H7 (cell line): ENCODE measurements at regions not wholly inside any gene's neighbourhood (a gene's known extent, or its start where the extent isn't known, plus 50 kb on each side); places are given as distances from the start of the nearest gene placed in this dataset.

Source experiments
- DNase-seq: peaks from one replicate; pipeline ENCODE4 v3.0.0; 2012
- H3K27me3 ChIP-seq: 2 replicates; pipeline ENCODE4 v1.6.0; 2011; ENCODE audit warnings: mild to moderate bottlenecking, low read length; ENCODE audit not compliant: control insufficient read depth, insufficient read depth
- H3K36me3 ChIP-seq: replicated peaks from 2 replicates; pipeline ENCODE4 v1.5.1; 2011; ENCODE audit warnings: low read length; ENCODE audit not compliant: control insufficient read depth, insufficient read depth
- H3K4me3 ChIP-seq: 2 replicates; pipeline ENCODE4 v1.5.1; 2011; ENCODE audit warnings: low read depth, mild to moderate bottlenecking, control low read depth, low read length, moderate library complexity; ENCODE audit not compliant: insufficient read depth

DNA sequence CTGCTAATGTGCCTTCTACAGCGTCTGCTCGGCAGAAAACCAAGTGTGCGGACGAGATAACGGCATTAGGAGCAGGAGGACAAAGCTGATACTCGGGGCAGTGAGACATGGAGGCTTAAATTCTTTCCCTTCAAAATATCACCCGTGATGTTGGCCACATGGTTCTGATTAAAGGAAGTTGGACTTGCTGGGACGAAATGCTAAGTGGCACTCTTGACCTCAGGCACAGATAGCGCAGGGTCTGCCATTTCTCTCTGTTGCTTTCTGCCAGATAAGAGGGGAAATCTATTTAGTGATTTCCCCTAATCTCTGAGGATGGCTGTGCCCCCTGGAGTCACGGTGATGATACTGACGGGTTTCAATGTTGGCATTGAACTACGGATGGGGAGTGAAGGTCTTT lies 509.6 kb upstream of the EEF2KMT start:
- Histone ChIP-seq H3K36me3 (no peaks in the 10 kb centered on the region), H3K4me3 (no peak overlapping the region), H3K27me3 (no peaks in the 10 kb centered on the region)

DNA sequence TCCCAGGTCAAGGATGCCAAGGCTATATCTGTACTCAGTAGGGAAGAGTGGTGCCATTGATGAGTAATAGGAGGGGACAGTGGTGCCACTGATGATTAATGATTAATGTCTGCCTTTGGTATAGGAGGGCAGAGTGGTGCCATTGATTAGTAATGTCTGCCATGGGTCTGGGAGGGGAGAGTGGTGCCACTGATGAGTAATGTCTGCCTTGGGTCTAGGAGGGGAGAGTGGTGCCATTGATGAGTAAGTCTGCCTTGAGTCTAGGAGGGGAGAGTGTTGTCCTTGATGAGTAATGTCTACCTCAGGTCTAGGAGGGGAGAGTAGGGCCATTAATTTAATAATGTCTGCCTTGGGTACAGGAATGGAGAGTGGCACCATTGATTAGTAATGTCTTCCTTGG lies 507.8 kb upstream of the EEF2KMT start:
- Histone ChIP-seq H3K36me3 (no peaks in the 10 kb centered on the region), H3K4me3 (no peak overlapping the region), H3K27me3 (no peaks in the 10 kb centered on the region)
- no peak for DNase-seq

More for the DNA sequence above, 509.6 kb upstream of the EEF2KMT start:
- no peak for DNase-seq

DNA sequence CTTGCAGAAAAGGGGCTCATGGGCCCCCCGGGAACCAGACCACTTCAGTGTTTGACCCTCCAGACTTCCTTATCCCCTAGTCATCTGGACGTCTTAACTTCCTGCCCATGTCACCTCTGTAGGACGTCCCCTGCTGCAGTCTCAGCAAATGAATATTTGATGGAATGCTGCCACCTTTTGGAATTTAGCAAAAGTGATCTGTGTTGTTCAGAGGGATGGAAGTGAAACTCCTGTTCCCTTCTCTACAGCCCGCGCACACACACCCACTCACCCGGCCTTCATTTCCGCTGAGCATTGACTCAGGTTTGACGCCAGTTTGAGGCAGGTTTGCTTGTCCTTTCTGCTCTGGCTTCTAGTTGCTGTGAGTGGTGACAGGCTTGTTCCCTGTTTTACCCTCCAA lies 507.2 kb upstream of the EEF2KMT start:
- DNase-seq: peak; percentile 51

DNA sequence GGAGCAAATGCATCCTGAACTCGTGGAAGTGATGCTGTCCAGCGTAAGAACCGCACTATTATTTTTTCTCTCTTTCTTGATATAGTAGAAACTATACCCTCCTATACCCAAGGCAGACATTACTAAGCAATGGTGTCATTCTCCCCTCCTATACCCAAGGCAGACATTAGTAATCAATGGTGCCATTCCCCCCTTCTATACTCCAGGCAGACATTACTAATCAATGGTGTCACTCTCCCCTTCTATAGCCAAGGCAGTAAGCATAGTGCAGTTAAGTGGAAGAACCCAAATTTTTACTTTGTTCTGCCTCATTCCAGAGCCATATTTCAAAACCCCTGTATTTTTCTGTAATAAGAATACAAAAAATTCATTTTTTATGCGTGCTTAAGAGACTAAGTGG lies 506.2 kb upstream of the EEF2KMT start:
- H3K27me3 ChIP-seq: no peaks in the 10 kb centered on the region
- DNase-seq: no peak
- no peak overlapping the region for H3K4me3 ChIP-seq

More for the DNA sequence above, 507.2 kb upstream of the EEF2KMT start:
- Histone ChIP-seq H3K4me3 (no peak overlapping the region), H3K36me3 (no peaks in the 10 kb centered on the region), H3K27me3 (no peaks in the 10 kb centered on the region)

DNA sequence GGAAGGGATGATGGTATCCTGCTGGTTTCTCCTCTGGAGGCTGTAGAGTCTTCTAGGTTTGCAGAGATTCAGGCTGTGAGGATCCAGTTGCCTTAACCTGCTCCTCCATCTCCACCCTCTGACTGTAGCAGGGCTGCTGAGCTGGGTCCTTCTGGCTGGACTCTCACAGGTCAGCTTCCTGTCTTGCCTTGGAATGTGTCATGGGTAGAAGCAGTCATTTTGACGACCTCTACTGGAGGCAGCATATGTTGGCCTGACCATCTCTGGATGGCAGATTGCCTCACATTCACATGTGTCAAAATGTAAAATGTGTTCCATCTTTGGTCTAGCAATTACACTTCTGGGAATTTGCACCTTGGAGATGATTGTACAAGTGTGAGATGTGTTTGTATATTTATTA lies 504.4 kb upstream of the EEF2KMT start:
- Histone ChIP-seq H3K4me3 (no peak overlapping the region), H3K36me3 (no peaks in the 10 kb centered on the region), H3K27me3 (no peaks in the 10 kb centered on the region)
- DNase-seq: no peak

More for the DNA sequence above, 506.2 kb upstream of the EEF2KMT start:
- no peaks in the 10 kb centered on the region for H3K36me3 ChIP-seq

DNA sequence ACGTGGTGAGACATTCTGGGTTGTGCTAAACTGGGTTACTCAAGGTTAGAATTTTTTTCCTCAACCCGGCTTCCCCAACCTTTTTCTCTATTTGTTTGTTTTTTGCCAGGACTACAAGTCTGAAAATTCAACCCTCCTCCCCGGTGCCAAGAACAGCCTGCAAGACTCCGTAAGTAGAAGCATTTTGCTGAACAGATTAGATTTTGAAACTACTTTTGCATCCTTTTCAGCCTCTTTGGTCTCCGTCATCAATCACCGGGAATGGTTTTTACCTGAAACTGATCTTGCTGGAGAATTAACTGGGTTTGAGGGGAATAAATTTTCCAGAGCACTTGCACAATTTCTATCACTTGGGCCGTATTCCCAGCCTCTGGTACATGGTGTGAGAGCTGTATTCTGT lies 501.2 kb upstream of the EEF2KMT start:
- H3K4me3 ChIP-seq: no peak overlapping the region
- H3K36me3 ChIP-seq: no peaks in the 10 kb centered on the region
- no peak for DNase-seq
- no peaks in the 10 kb centered on the region for H3K27me3 ChIP-seq

DNA sequence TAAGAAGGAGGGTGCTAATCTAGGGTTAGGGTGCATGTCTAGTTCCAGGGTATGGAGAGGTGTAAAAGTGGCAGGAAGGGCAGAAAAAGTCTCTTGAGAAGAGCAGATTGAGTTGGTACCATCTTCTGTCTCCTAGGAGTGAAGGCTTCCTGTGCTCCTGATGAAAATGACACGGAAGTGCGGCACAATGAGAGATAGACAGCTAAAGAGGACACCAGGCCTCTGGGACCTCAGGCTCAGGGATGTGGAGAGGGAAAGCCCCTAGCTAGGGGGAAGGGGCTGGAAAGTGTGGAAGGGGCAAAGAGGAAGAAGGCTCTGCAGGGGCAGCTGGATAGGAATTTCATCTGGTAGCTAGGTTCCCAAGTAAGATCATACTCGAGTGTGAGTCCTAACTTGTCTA lies 498.3 kb upstream of the EEF2KMT start:
- no peak for DNase-seq
- H3K4me3 ChIP-seq: no peak overlapping the region
- H3K36me3 ChIP-seq: no peaks in the 10 kb centered on the region
- H3K27me3 ChIP-seq: no peaks in the 10 kb centered on the region

DNA sequence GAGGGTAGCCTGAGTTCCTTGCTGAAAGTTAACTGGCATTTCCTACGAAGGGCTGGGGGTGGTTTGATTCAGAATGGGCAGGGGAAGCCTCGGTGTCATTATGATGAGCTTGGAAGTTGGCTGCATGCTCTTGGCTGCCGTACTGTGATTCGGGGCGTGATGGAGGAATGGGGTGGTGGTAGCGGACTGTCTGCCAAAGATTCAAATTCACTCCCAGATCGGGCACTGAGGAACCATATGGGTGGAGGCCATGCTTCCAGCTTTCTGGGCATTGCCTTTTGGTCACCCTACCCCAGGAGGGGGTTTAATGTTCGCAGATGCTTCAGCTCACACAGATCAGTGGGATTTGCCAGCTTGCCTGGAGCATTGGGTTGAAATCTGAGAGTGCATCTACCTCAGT lies 492.8 kb upstream of the EEF2KMT start:
- H3K27me3 ChIP-seq: no peaks in the 10 kb centered on the region
- no peaks in the 10 kb centered on the region for H3K36me3 ChIP-seq
- no peak overlapping the region for H3K4me3 ChIP-seq
- DNase-seq: no peak

DNA sequence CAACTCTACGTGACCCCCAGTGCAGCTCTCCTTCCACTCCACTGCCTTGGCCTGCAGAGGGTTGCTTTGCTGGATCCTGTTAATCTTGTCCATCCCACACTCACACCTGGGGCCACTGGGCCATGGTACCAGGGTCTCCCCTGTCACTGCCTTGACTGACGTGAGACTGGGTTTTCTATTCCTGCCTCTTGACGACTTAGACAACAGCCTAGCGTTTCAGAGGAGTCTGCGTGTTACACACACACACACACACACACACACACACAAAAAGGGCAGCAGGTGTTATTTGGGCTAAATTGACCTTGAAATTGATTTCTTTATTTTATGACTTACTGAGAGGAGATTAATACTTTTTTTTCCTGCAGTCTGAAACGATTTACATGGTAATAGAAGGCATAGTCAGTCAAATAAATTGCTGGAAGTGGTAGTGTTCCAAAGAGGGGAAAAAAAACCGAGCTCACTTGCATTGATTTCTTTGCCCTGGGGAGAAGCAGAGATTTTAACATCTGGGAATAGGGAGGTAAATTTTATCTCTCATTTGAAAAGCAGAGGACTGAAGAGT lies 492.3 kb upstream of the EEF2KMT start:
- DNase-seq: no peak
- no peak overlapping the region for H3K4me3 ChIP-seq
- H3K36me3 ChIP-seq: no peaks in the 10 kb centered on the region
- no peaks in the 10 kb centered on the region for H3K27me3 ChIP-seq

DNA sequence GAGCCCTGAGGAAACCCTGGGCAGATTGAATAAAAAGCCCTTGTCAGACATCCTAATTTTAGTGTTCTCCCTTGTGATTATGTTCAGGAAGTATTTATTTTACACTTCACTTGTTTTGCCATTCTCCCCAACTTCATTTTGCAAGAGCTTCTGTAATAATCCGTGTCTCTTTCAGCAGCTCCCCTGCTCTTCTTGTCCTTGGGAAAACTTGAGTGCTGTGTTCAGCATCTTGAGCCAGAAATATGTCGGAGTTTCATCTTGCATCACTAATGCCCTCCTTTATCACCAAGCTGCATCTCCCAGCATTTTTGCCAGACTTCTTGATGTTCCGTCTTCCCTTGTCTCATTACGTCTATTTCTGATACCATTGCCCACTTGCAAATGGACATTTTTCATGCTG lies 486.5 kb upstream of the EEF2KMT start:
- no peak for DNase-seq
- Histone ChIP-seq H3K27me3 (no peaks in the 10 kb centered on the region), H3K36me3 (no peaks in the 10 kb centered on the region), H3K4me3 (no peak overlapping the region)

DNA sequence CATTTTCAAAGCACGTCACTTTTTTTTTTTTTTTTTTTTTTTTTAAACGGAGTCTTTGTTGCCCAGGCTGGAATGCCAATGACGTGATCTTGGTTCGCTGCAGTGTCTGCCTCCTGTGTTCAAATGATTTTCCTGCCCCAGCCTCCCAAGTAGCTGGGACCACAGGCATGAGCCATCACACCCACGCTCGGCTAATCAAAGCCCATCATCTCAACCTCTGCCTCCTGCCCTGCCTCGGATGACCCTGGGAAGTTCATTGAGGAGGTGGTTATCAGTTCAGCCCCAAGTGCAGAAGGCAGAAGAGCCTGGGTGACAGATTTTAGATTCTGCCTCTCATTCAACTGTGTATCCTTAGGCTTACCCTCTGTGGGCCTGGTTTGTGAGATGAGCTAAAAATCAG lies 484.9 kb upstream of the EEF2KMT start:
- Histone ChIP-seq H3K27me3 (no peaks in the 10 kb centered on the region), H3K4me3 (no peak overlapping the region), H3K36me3 (no peaks in the 10 kb centered on the region)
- no peak for DNase-seq

DNA sequence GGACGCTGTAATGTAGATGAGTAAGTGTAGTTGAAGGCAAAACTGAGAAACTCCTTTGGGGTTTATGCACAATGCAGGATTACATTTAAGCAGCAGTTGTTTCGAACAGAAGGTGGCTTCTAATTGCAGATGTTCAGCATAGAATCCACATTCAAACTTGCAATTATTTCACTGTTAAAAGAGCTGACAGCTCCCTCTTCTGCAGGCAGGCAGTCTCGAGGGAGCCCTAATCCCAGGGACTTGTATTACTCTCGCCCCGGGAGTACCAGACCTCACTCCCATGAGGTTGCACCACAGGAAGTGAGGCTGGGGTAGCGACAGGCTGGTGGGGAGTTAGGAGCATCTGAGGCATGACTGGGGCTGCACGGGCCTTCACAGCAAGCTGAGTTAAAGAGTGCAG lies 484.3 kb upstream of the EEF2KMT start:
- Histone ChIP-seq H3K36me3 (no peaks in the 10 kb centered on the region), H3K27me3 (no peaks in the 10 kb centered on the region)
- peak; percentile 26 for DNase-seq

DNA sequence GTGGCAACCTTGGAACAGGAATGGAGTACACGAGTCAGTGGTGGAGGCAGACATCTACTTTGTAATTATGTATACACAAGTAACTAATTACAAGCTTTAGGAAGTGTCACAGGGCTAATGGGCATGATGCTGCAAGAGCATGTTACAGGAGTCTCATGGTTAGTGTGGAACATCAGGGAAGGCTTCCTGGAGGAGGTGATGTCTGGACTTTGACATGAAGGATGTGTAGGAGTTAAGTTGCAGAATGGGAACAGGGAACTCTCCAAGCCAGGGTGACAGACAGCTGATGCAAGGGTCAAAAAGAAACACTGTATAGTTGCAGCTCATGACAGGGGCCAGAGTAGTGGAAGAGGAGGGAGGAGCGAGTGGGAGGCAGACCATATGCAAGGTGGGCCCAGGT lies 483.8 kb upstream of the EEF2KMT start:
- Histone ChIP-seq H3K27me3 (no peaks in the 10 kb centered on the region), H3K36me3 (no peaks in the 10 kb centered on the region), H3K4me3 (no peak overlapping the region)
- DNase-seq: no peak

More for the DNA sequence above, 484.3 kb upstream of the EEF2KMT start:
- no peak overlapping the region for H3K4me3 ChIP-seq

DNA sequence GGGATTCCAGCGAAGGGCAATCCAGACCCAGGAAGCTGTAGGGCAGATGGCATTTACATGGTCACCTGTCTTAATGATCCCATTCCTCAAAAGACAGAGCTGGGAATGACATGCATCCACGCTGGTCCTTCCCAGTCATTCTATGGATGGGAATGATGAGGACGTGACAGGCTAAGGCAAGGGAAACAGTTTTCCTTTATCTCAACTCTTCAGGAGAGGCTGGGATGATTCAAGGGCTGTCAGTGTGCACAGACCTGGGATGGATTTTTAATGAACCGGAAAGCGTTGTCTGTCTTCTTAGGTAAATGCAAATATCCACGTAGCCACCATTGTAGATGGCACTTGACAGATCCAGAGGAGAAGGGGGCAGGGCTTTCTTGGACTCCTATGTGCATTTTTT lies 483.2 kb upstream of the EEF2KMT start:
- H3K4me3 ChIP-seq: no peak overlapping the region
- no peaks in the 10 kb centered on the region for H3K27me3 ChIP-seq
- no peaks in the 10 kb centered on the region for H3K36me3 ChIP-seq
- no peak for DNase-seq

DNA sequence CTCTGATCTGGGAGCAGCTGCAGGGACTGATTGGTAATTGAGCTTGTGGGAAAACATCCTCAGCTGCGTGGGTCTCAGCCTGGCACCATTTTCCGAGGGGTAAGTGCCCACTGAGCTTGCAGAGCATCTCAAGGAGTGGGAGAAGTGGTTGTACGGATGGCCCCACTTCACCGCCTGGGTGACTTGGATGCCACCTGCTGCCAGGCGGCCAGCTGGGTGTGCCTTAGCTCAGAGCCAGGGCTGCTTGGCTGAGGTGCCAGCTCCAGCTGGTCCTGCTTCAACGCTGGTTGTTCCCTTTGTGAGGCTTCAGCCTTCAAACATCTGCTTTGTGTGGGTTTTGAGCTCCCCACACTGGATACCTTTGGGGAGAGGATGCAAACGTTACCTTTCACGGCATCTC lies 482.7 kb upstream of the EEF2KMT start:
- no peaks in the 10 kb centered on the region for H3K27me3 ChIP-seq
- no peak for DNase-seq
- no peaks in the 10 kb centered on the region for H3K36me3 ChIP-seq
- no peak overlapping the region for H3K4me3 ChIP-seq

DNA sequence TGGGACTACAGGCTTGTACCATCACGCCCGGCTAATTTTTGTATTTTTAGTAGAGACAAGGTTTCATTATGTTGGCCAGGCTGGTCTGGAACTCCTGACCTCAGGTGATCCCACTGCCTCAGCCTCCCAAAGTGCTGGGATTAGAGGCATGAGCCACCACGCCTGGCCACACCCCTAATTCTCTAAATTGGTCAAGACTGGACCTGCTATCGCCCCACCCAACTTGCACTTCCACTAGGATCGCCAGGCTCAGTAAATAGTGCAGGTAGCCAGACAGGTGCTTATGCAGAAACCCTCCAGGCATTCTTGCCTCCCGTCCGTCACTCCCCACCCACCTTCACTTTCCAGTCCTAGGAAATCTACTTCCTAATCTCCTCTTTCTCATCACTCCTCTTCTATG lies 481.4 kb upstream of the EEF2KMT start:
- DNase-seq: no peak
- Histone ChIP-seq H3K27me3 (no peaks in the 10 kb centered on the region), H3K4me3 (no peak overlapping the region), H3K36me3 (no peaks in the 10 kb centered on the region)
